Sigmoid colon (tissue), 6 donors: ENCODE measurements at regions not wholly inside any gene's neighbourhood (a gene's known extent, or its start where the extent isn't known, plus 50 kb on each side); places are given as distances from the start of the nearest gene placed in this dataset.

Source experiments
- DNase-seq: peaks from one replicate; pipeline ENCODE4 v3.0.0-alpha.2; 2019
- H3K27ac ChIP-seq, 4 donors: fragments of 200-600 bp; sonication (generic); one replicate each; pipeline ENCODE4 v1.5.1; 2016 to 2019; ENCODE audit warnings: mild to moderate bottlenecking in 1 of 4
- H3K27me3 ChIP-seq, 3 donors: fragments of 200-600 bp; sonication (generic); one replicate each; pipeline ENCODE4 v1.5.1; 2019; ENCODE audit warnings: mild to moderate bottlenecking in 1 of 3
- H3K36me3 ChIP-seq, 4 donors: fragments of 200-600 bp; sonication (generic); one replicate each; pipeline ENCODE4 v1.5.1; 2016 to 2019
- H3K4me1 ChIP-seq, 4 donors: fragments of 200-600 bp; sonication (generic); one replicate each; pipeline ENCODE4 v1.5.1; 2017 to 2019
- H3K4me3 ChIP-seq, 4 donors: fragments of 200-600 bp; sonication (generic); one replicate each; pipeline ENCODE4 v1.5.1; 2017 to 2019; ENCODE audit warnings: mild to moderate bottlenecking in 2 of 4, moderate library complexity in 1 of 4
- H3K9me3 ChIP-seq, 4 donors: fragments of 200-600 bp in 3 of 4; sonication (generic) in 3 of 4; one replicate each; pipeline versions ENCODE4 v1.5.1 to v1.6.1; 2013 to 2019
- EP300 ChIP-seq, 4 donors: sonication (generic); formaldehyde crosslinking; IDR thresholded peaks; one replicate each; pipeline ENCODE4 v1.6.1; 2017; ENCODE audit warnings: antibody characterized with exemption in 4 of 4
- POLR2A ChIP-seq, 2 donors: fragments of 450-650 bp; IDR thresholded peaks; one replicate each; pipeline ENCODE4 v1.6.1; 2016; ENCODE audit warnings: antibody characterized with exemption in 2 of 2, mild to moderate bottlenecking in 2 of 2, moderate library complexity in 2 of 2
- POLR2AphosphoS5 ChIP-seq, 4 donors: sonication (generic); formaldehyde crosslinking; IDR thresholded peaks; one replicate each; pipeline ENCODE4 v1.6.1; 2017; ENCODE audit warnings: antibody characterized with exemption in 4 of 4
- WGBS, 2 donors: extraction: QIAGEN DNeasy Blood & Tissue Kit; methylation state at CpG; one replicate each; pipeline ENCODE4 v1.1.7; 2013; 5-methylcytosine and 5-hydroxymethylcytosine counted together
- intact Hi-C: fragments of 100-400 bp; cut with DNase I; formaldehyde crosslinking; loops from one replicate; pipeline ENCODE4 v1.15.1; 2023
- TF ChIP-seq, protein P1 (sequence below), 4 experiments: fragments of 450-650 bp in 3 of 4; fragments of 200-600 bp in 1 of 4; IDR thresholded peaks; one replicate each; pipeline ENCODE4 v1.5.1; 2016 to 2019; ENCODE audit warnings: antibody characterized with exemption in 4 of 4, mild to moderate bottlenecking in 3 of 4, moderate library complexity in 2 of 4
- donor health status: healthy with polysubstance abuse.
- donor health status: healthy.

- Histone ChIP-seq H3K4me1 (no peaks in the 10 kb centered on the region), H3K4me3 (no peak overlapping the region), H3K9me3 (peaks cover 0 to 3% (median 0%) of the 10 kb centered on the region in 4 donors), H3K36me3 (no peaks in the 10 kb centered on the region), H3K27me3 (no peaks in the 10 kb centered on the region), H3K27ac (no peak overlapping the region)
- TF ChIP-seq, protein P1, sequence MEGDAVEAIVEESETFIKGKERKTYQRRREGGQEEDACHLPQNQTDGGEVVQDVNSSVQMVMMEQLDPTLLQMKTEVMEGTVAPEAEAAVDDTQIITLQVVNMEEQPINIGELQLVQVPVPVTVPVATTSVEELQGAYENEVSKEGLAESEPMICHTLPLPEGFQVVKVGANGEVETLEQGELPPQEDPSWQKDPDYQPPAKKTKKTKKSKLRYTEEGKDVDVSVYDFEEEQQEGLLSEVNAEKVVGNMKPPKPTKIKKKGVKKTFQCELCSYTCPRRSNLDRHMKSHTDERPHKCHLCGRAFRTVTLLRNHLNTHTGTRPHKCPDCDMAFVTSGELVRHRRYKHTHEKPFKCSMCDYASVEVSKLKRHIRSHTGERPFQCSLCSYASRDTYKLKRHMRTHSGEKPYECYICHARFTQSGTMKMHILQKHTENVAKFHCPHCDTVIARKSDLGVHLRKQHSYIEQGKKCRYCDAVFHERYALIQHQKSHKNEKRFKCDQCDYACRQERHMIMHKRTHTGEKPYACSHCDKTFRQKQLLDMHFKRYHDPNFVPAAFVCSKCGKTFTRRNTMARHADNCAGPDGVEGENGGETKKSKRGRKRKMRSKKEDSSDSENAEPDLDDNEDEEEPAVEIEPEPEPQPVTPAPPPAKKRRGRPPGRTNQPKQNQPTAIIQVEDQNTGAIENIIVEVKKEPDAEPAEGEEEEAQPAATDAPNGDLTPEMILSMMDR (IDR thresholded peaks at IDR 0.05), result no peak
- TF ChIP-seq POLR2AphosphoS5 (IDR thresholded peaks at IDR 0.05), result no peak
- TF ChIP-seq EP300 (IDR thresholded peaks at IDR 0.05), result no peak
- TF ChIP-seq POLR2A (IDR thresholded peaks at IDR 0.05), result no peak
- 45 to 60% methylated on average over 4 of the region's 4 CpGs for WGBS, 2 donors
- intact Hi-C loops, result no loop called here
- DNase-seq, result no peak
Observed at GRCh38 chr15:87227846-87228245, 1028.7 kb downstream of the NTRK3 start.

- no peak for DNase-seq
- H3K9me3 ChIP-seq, result peaks cover 0 to 3% (median 0%) of the 10 kb centered on the region in 4 donors
- H3K36me3 ChIP-seq, result no peaks in the 10 kb centered on the region
- 67 to 93% methylated on average over 2 of the region's 2 CpGs for WGBS, 2 donors
- no peak for TF ChIP-seq POLR2A (IDR thresholded peaks at IDR 0.05)
- no peak for TF ChIP-seq EP300 (IDR thresholded peaks at IDR 0.05)
- TF ChIP-seq POLR2AphosphoS5 (IDR thresholded peaks at IDR 0.05), result no peak
- TF ChIP-seq, protein P1 (IDR thresholded peaks at IDR 0.05), result no peak
- H3K4me1 ChIP-seq, result no peaks in the 10 kb centered on the region
- no peak overlapping the region for H3K27ac ChIP-seq
- intact Hi-C loops, result no loop called here
- H3K27me3 ChIP-seq, result no peaks in the 10 kb centered on the region
- H3K4me3 ChIP-seq, result no peak overlapping the region
Observed at GRCh38 chr15:87225436-87225835, 1031.1 kb downstream of the NTRK3 start.

DNA sequence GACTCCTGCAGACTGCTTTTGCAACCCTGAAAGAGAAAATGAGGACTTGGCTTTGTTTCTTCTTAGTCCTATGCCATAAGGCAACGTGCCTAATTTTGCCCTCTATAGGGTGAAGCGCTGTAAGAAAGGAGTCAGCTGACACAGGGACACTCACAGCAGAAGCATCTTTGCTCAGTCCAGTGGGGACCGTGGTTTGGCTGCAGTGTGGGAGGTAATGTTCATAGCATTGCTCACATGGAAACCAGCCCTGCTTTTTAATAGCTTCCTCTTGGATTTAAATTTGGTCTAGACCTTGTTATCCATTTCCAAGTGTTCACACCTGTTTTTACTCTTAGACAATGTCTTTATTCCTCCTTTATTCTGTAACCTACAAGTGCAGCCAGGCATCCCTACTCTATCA is 1032.1 kb downstream of the NTRK3 start:
- intact Hi-C loops, result no loop called here
- H3K4me3 ChIP-seq, result no peak overlapping the region
- H3K27me3 ChIP-seq, result no peaks in the 10 kb centered on the region
- 65 to 76% methylated on average over 3 of the region's 3 CpGs for WGBS, 2 donors
- no peak for DNase-seq
- no peaks in the 10 kb centered on the region for H3K4me1 ChIP-seq
- H3K27ac ChIP-seq, result no peak overlapping the region
- H3K36me3 ChIP-seq, result no peaks in the 10 kb centered on the region
- TF ChIP-seq, protein P1 (IDR thresholded peaks at IDR 0.05), result no peak
- TF ChIP-seq EP300 (IDR thresholded peaks at IDR 0.05) (no peak), POLR2AphosphoS5 (IDR thresholded peaks at IDR 0.05) (no peak), POLR2A (IDR thresholded peaks at IDR 0.05) (no peak)
- H3K9me3 ChIP-seq, result peaks cover 0 to 3% (median 0%) of the 10 kb centered on the region in 4 donors

GRCh38 chr15:87219650-87220615 is 1036.6 kb downstream of the NTRK3 start:
- no peak for DNase-seq
- WGBS, 2 donors, result 68 to 70% methylated on average over 6 of the region's 6 CpGs

GRCh38 chr15:87215100-87215499 is 1041.4 kb downstream of the NTRK3 start:
- no peak for TF ChIP-seq POLR2AphosphoS5 (IDR thresholded peaks at IDR 0.05)
- no peak for TF ChIP-seq EP300 (IDR thresholded peaks at IDR 0.05)
- TF ChIP-seq, protein P1 (IDR thresholded peaks at IDR 0.05), result no peak
- no peak for TF ChIP-seq POLR2A (IDR thresholded peaks at IDR 0.05)
- WGBS, 2 donors, result 92 to 95% methylated on average over 1 of the region's 1 CpG
- no peak overlapping the region for H3K4me3 ChIP-seq
- no peak for DNase-seq
- H3K27ac ChIP-seq, result no peak overlapping the region
- H3K36me3 ChIP-seq, result no peaks in the 10 kb centered on the region
- no peaks in the 10 kb centered on the region for H3K4me1 ChIP-seq
- H3K27me3 ChIP-seq, result peaks cover 0 to 6% (median 0%) of the 10 kb centered on the region in 3 donors
- H3K9me3 ChIP-seq, result no peaks in the 10 kb centered on the region
- intact Hi-C loops, result no loop called here

More at GRCh38 chr15:87219650-87220615, 1036.6 kb downstream of the NTRK3 start:
- no peak overlapping the region for H3K27ac ChIP-seq
- H3K27me3 ChIP-seq, result peaks cover 0 to 4% (median 0%) of the 10 kb centered on the region in 3 donors
- TF ChIP-seq POLR2AphosphoS5 (IDR thresholded peaks at IDR 0.05), result no peak
- no peaks in the 10 kb centered on the region for H3K4me1 ChIP-seq
- no peak overlapping the region for H3K4me3 ChIP-seq
- no peaks in the 10 kb centered on the region for H3K9me3 ChIP-seq
- intact Hi-C loops, result no loop called here
- no peaks in the 10 kb centered on the region for H3K36me3 ChIP-seq
